Fibroblast of lung (primary cell): ENCODE measurements at regions not wholly inside any gene's neighbourhood (a gene's known extent, or its start where the extent isn't known, plus 50 kb on each side); places are given as distances from the start of the nearest gene placed in this dataset.
A peak's percentile ranks its signal among the peaks of the same experiment; 100 is the strongest.

Experiments used
- DNase-seq, 2 donors: peaks; one replicate each; pipeline versions ENCODE4 v3.0.0 to v3.0.0-alpha.2; 2010; ENCODE audit warnings: low read depth in 2 of 2
- H2AFZ ChIP-seq: 2 replicates; pipeline ENCODE4 v1.5.1; 2012; ENCODE audit warnings: low read length, control low read depth, inconsistent platforms
- H3K27ac ChIP-seq: 2 replicates; pipeline ENCODE4 v1.5.1; 2011; ENCODE audit warnings: low read length, control low read depth; ENCODE audit not compliant: insufficient read depth
- H3K27me3 ChIP-seq: 2 replicates; pipeline ENCODE4 v1.5.1; 2011; ENCODE audit warnings: mild to moderate bottlenecking, low read length; ENCODE audit not compliant: control insufficient read depth, insufficient read depth
- H3K36me3 ChIP-seq: 2 replicates; pipeline ENCODE4 v1.5.1; 2011; ENCODE audit warnings: low read length; ENCODE audit not compliant: control insufficient read depth, insufficient read depth
- H3K4me1 ChIP-seq: 2 replicates; pipeline ENCODE4 v1.5.1; 2011; ENCODE audit warnings: low read length; ENCODE audit not compliant: control insufficient read depth, insufficient read depth; ENCODE audit errors: extremely low read depth
- H3K4me2 ChIP-seq: 2 replicates; pipeline ENCODE4 v1.5.1; 2011; ENCODE audit warnings: low read length, control low read depth; ENCODE audit not compliant: insufficient read depth; ENCODE audit errors: extremely low read depth
- H3K4me3 ChIP-seq, 4 experiments: fragments of 200-600 bp in 1 of 4; sonication (generic) in 1 of 4; replicated peaks in 1 of 4; 2 replicates each; pipeline ENCODE4 v1.5.1; 2011 to 2016; ENCODE audit warnings: low read length in 4 of 4, low read depth in 3 of 4, mild to moderate bottlenecking in 3 of 4, control low read depth in 2 of 4, inconsistent platforms in 1 of 4, mixed read lengths in 1 of 4; ENCODE audit not compliant: insufficient read depth in 1 of 4; ENCODE audit errors: control extremely low read depth in 1 of 4
- H3K79me2 ChIP-seq: 2 replicates; pipeline ENCODE4 v1.5.1; 2012; ENCODE audit warnings: mild to moderate bottlenecking, low read length, inconsistent platforms; ENCODE audit not compliant: control insufficient read depth, insufficient read depth
- H3K9ac ChIP-seq: 2 replicates; pipeline ENCODE4 v1.5.1; 2011; ENCODE audit warnings: mild to moderate bottlenecking, low read length, control low read depth; ENCODE audit not compliant: insufficient read depth
- H3K9me3 ChIP-seq: 2 replicates; pipeline ENCODE4 v1.5.1; 2012; ENCODE audit warnings: low read depth, low read length; ENCODE audit not compliant: control insufficient read depth, insufficient read depth
- H4K20me1 ChIP-seq: 2 replicates; pipeline ENCODE4 v1.5.1; 2011; ENCODE audit warnings: low read length; ENCODE audit not compliant: control insufficient read depth, insufficient read depth; ENCODE audit errors: extremely low read depth
- CTCF ChIP-seq, 2 donors: IDR thresholded peaks in 1 of 2; conservative IDR thresholded peaks in 1 of 2; 1 replicate in 1 of 2; 2 replicates in 1 of 2; pipeline ENCODE4 v1.5.1; 2011 to 2012; ENCODE audit warnings: low read length in 2 of 2, control low read depth in 1 of 2, inconsistent platforms in 1 of 2, low read depth in 1 of 2, mild to moderate bottlenecking in 1 of 2
- EZH2 ChIP-seq: IDR thresholded peaks from 2 replicates; pipeline ENCODE4 v1.5.1; 2012; ENCODE audit warnings: low read length, control low read depth, mild to moderate bottlenecking; ENCODE audit errors: missing control alignments

GRCh38 chr10:6746782-6747181, 166.7 kb upstream of the PRKCQ start:
- H3K79me2 ChIP-seq = no peaks in the 10 kb centered on the region
- H3K4me2 ChIP-seq = no peak overlapping the region
- H3K9ac ChIP-seq = no peak overlapping the region
- peak overlapping the region; percentile 39 for H3K27ac ChIP-seq
- no peak overlapping the region for H3K4me3 ChIP-seq
- no peaks in the 10 kb centered on the region for H3K36me3 ChIP-seq
- no peaks in the 10 kb centered on the region for H3K9me3 ChIP-seq
- H3K4me1 ChIP-seq = peaks cover 7% of the 10 kb centered on the region
- no peaks in the 10 kb centered on the region for H4K20me1 ChIP-seq
- peak in 1 of 2 donors; percentile 94 for DNase-seq
- TF ChIP-seq CTCF (conservative IDR thresholded peaks at IDR 0.05 in 1 of 2, IDR thresholded peaks at IDR 0.05 in 1 of 2; ENCODE audit: low read depth in 1 of 2, low read length in 2 of 2) = no peak
- no peak for TF ChIP-seq EZH2
- H2AFZ ChIP-seq = no peak overlapping the region
- no peaks in the 10 kb centered on the region for H3K27me3 ChIP-seq

- H3K27ac ChIP-seq = no peak overlapping the region
- DNase-seq = no peak
- no peak overlapping the region for H2AFZ ChIP-seq
- no peaks in the 10 kb centered on the region for H3K27me3 ChIP-seq
- H3K79me2 ChIP-seq = no peaks in the 10 kb centered on the region
- no peak overlapping the region for H3K4me2 ChIP-seq
- H3K9me3 ChIP-seq = no peaks in the 10 kb centered on the region
- H3K4me3 ChIP-seq = no peak overlapping the region
- peaks cover 10% of the 10 kb centered on the region for H3K4me1 ChIP-seq
- no peak overlapping the region for H3K9ac ChIP-seq
- H4K20me1 ChIP-seq = no peaks in the 10 kb centered on the region
- no peaks in the 10 kb centered on the region for H3K36me3 ChIP-seq
- TF ChIP-seq EZH2 = no peak
- no peak for TF ChIP-seq CTCF (conservative IDR thresholded peaks at IDR 0.05 in 1 of 2, IDR thresholded peaks at IDR 0.05 in 1 of 2; ENCODE audit: low read depth in 1 of 2, low read length in 2 of 2)
These were observed 163.3 kb upstream of the PRKCQ start for GRCh38 chr10:6743291-6743849.

DNA sequence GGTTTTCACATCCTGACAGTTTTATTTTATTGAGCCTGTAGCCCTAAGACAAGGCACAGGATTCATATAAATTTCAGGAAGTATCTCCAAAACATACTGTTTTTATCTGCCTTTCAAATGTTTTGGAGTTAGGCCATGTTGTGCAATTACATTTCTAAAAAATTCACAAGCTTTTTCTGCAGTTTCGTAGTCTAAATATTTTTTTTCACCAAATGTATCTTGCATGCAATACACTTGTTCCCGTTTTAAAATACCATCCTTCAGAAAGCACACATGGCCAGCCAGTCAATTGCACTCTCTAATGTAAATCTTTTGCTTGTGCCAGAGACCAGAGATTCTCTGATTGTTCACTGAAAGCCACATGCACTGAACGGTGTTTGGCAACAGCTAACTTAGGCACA, 161.5 kb upstream of the PRKCQ start:
- peaks cover 19% of the 10 kb centered on the region for H3K4me1 ChIP-seq
- peak overlapping the region; percentile 29 for H3K4me2 ChIP-seq
- no peak for TF ChIP-seq EZH2
- no peak for TF ChIP-seq CTCF (conservative IDR thresholded peaks at IDR 0.05 in 1 of 2, IDR thresholded peaks at IDR 0.05 in 1 of 2; ENCODE audit: low read depth in 1 of 2, low read length in 2 of 2)
- no peaks in the 10 kb centered on the region for H3K9me3 ChIP-seq
- H4K20me1 ChIP-seq = no peaks in the 10 kb centered on the region
- H3K9ac ChIP-seq = no peak overlapping the region
- H3K36me3 ChIP-seq = no peaks in the 10 kb centered on the region
- H3K79me2 ChIP-seq = no peaks in the 10 kb centered on the region
- H3K27me3 ChIP-seq = no peaks in the 10 kb centered on the region
- H2AFZ ChIP-seq = no peak overlapping the region
- peak in 1 of 2 donors; percentile 94 for DNase-seq
- no peak overlapping the region for H3K4me3 ChIP-seq
- H3K27ac ChIP-seq = no peak overlapping the region
